ENCODE measurements at regions not wholly inside any gene's neighbourhood (a gene's known extent, or its start where the extent isn't known, plus 50 kb on each side); places are given as distances from the start of the nearest gene placed in this dataset.

- Histone ChIP-seq H3K36me3 (ENCODE audit: control insufficient read depth, insufficient read depth, low read length) (peaks cover 29% of the 10 kb centered on the region), H3K4me3 (ENCODE audit: low read depth, low read length) (no peak overlapping the region), H3K27me3 (ENCODE audit: control insufficient read depth, insufficient read depth, low read length) (no peaks in the 10 kb centered on the region), H3K9ac (ENCODE audit: low read depth, low read length) (no peak overlapping the region), H3K27ac (ENCODE audit: low read depth, low read length) (no peak overlapping the region), H3K9me3 (ENCODE audit: control insufficient read depth, insufficient read depth, low read length) (no peaks in the 10 kb centered on the region), H3K4me1 (ENCODE audit: control insufficient read depth, insufficient read depth, low read length) (peaks cover 23% of the 10 kb centered on the region)
Observed at GRCh38 chr2:167489325-167489724, 601.0 kb downstream of the XIRP2 start.

GRCh38 chr2:167487728-167488127 lies 599.4 kb downstream of the XIRP2 start:
- H3K9ac ChIP-seq (ENCODE audit: low read depth, low read length) = no peak overlapping the region
- H3K27ac ChIP-seq (ENCODE audit: low read depth, low read length) = no peak overlapping the region
- no peaks in the 10 kb centered on the region for H3K27me3 ChIP-seq (ENCODE audit: control insufficient read depth, insufficient read depth, low read length)

GRCh38 chr2:167484875-167485274 lies 596.6 kb downstream of the XIRP2 start:
- Histone ChIP-seq H3K4me3 (ENCODE audit: low read depth, low read length) (no peak overlapping the region), H3K36me3 (ENCODE audit: control insufficient read depth, insufficient read depth, low read length) (0 out of 2 replicates have a peak, but pooled peaks cover under 1% of the 10 kb centered on the region), H3K9me3 (ENCODE audit: control insufficient read depth, insufficient read depth, low read length) (no peaks in the 10 kb centered on the region), H3K4me1 (ENCODE audit: control insufficient read depth, insufficient read depth, low read length) (peaks cover 53% of the 10 kb centered on the region), H3K27me3 (ENCODE audit: control insufficient read depth, insufficient read depth, low read length) (no peaks in the 10 kb centered on the region), H3K9ac (ENCODE audit: low read depth, low read length) (no peak overlapping the region), H3K27ac (ENCODE audit: low read depth, low read length) (no peak overlapping the region)

More at GRCh38 chr2:167487728-167488127, 599.4 kb downstream of the XIRP2 start:
- H3K36me3 ChIP-seq (ENCODE audit: control insufficient read depth, insufficient read depth, low read length) = peaks cover 26% of the 10 kb centered on the region
- H3K9me3 ChIP-seq (ENCODE audit: control insufficient read depth, insufficient read depth, low read length) = no peaks in the 10 kb centered on the region
- no peak overlapping the region for H3K4me3 ChIP-seq (ENCODE audit: low read depth, low read length)
- peaks cover 30% of the 10 kb centered on the region for H3K4me1 ChIP-seq (ENCODE audit: control insufficient read depth, insufficient read depth, low read length)

- Histone ChIP-seq H3K27me3 (ENCODE audit: control insufficient read depth, insufficient read depth, low read length) (no peaks in the 10 kb centered on the region), H3K27ac (ENCODE audit: low read depth, low read length) (peak overlapping the region; percentile 75), H3K4me3 (ENCODE audit: low read depth, low read length) (peak overlapping the region; percentile 11; the same call in 1 of the 2 replicates), H3K9me3 (ENCODE audit: control insufficient read depth, insufficient read depth, low read length) (no peaks in the 10 kb centered on the region), H3K36me3 (ENCODE audit: control insufficient read depth, insufficient read depth, low read length) (no peaks in the 10 kb centered on the region), H3K9ac (ENCODE audit: low read depth, low read length) (peak overlapping the region; percentile 30; the same call in 1 of the 2 replicates), H3K4me1 (ENCODE audit: control insufficient read depth, insufficient read depth, low read length) (peaks cover 63% of the 10 kb centered on the region)
Observed at GRCh38 chr2:167480986-167481309, 592.7 kb downstream of the XIRP2 start.

- H3K36me3 ChIP-seq (ENCODE audit: control insufficient read depth, insufficient read depth, low read length) = no peaks in the 10 kb centered on the region
- H3K4me1 ChIP-seq (ENCODE audit: control insufficient read depth, insufficient read depth, low read length) = peaks cover 62% of the 10 kb centered on the region
- H3K27ac ChIP-seq (ENCODE audit: low read depth, low read length) = peak overlapping the region; percentile 75
- H3K27me3 ChIP-seq (ENCODE audit: control insufficient read depth, insufficient read depth, low read length) = no peaks in the 10 kb centered on the region
- H3K9ac ChIP-seq (ENCODE audit: low read depth, low read length) = peak overlapping the region; percentile 30; the same call in 1 of the 2 replicates
- H3K4me3 ChIP-seq (ENCODE audit: low read depth, low read length) = peak overlapping the region; percentile 11; the same call in 1 of the 2 replicates
- H3K9me3 ChIP-seq (ENCODE audit: control insufficient read depth, insufficient read depth, low read length) = no peaks in the 10 kb centered on the region
Observed at GRCh38 chr2:167480232-167480985, 592.1 kb downstream of the XIRP2 start.

GRCh38 chr2:167478196-167478595 lies 589.9 kb downstream of the XIRP2 start:
- Histone ChIP-seq H3K4me3 (ENCODE audit: low read depth, low read length) (no peak overlapping the region), H3K4me1 (ENCODE audit: control insufficient read depth, insufficient read depth, low read length) (peaks cover 46% of the 10 kb centered on the region), H3K36me3 (ENCODE audit: control insufficient read depth, insufficient read depth, low read length) (no peaks in the 10 kb centered on the region), H3K9ac (ENCODE audit: low read depth, low read length) (no peak overlapping the region), H3K9me3 (ENCODE audit: control insufficient read depth, insufficient read depth, low read length) (no peaks in the 10 kb centered on the region), H3K27ac (ENCODE audit: low read depth, low read length) (no peak overlapping the region), H3K27me3 (ENCODE audit: control insufficient read depth, insufficient read depth, low read length) (no peaks in the 10 kb centered on the region)

DNA sequence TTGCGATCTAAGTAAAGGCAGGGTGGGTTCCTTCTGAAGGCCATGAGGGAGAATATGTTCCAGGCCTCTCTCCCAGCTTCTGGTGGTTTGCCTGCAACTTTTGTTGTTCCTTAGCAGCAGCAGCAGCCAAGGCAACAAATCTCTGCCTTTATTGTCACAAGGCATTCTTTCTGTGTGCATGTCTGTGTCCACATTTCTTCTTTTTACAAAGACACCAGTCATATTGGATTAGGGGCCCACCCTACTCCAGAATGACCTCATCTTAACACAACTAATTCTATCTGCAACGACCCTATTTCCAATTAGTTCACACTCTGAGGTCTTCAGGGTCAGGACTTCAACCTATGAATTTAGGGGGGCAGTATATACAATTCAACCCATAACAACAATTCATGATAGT lies 587.5 kb downstream of the XIRP2 start:
- H3K36me3 ChIP-seq (ENCODE audit: control insufficient read depth, insufficient read depth, low read length) = no peaks in the 10 kb centered on the region
- H3K4me1 ChIP-seq (ENCODE audit: control insufficient read depth, insufficient read depth, low read length) = peaks cover 39% of the 10 kb centered on the region
- no peak overlapping the region for H3K27ac ChIP-seq (ENCODE audit: low read depth, low read length)
- H3K9me3 ChIP-seq (ENCODE audit: control insufficient read depth, insufficient read depth, low read length) = no peaks in the 10 kb centered on the region
- no peaks in the 10 kb centered on the region for H3K27me3 ChIP-seq (ENCODE audit: control insufficient read depth, insufficient read depth, low read length)
- H3K4me3 ChIP-seq (ENCODE audit: low read depth, low read length) = no peak overlapping the region
- no peak overlapping the region for H3K9ac ChIP-seq (ENCODE audit: low read depth, low read length)

- peaks cover 15% of the 10 kb centered on the region; the same call in 1 of the 2 replicates for H3K4me1 ChIP-seq (ENCODE audit: control insufficient read depth, insufficient read depth, low read length)
- H3K9ac ChIP-seq (ENCODE audit: low read depth, low read length) = no peak overlapping the region
- no peaks in the 10 kb centered on the region for H3K36me3 ChIP-seq (ENCODE audit: control insufficient read depth, insufficient read depth, low read length)
- H3K27me3 ChIP-seq (ENCODE audit: control insufficient read depth, insufficient read depth, low read length) = no peaks in the 10 kb centered on the region
- no peak overlapping the region for H3K4me3 ChIP-seq (ENCODE audit: low read depth, low read length)
- H3K27ac ChIP-seq (ENCODE audit: low read depth, low read length) = no peak overlapping the region
- H3K9me3 ChIP-seq (ENCODE audit: control insufficient read depth, insufficient read depth, low read length) = no peaks in the 10 kb centered on the region
Observed at GRCh38 chr2:167471734-167472133, 583.5 kb downstream of the XIRP2 start.

- Histone ChIP-seq H3K36me3 (ENCODE audit: control insufficient read depth, insufficient read depth, low read length) (no peaks in the 10 kb centered on the region), H3K9me3 (ENCODE audit: control insufficient read depth, insufficient read depth, low read length) (no peaks in the 10 kb centered on the region), H3K4me3 (ENCODE audit: low read depth, low read length) (no peak overlapping the region), H3K4me1 (ENCODE audit: control insufficient read depth, insufficient read depth, low read length) (peaks cover 13% of the 10 kb centered on the region; the same call in 1 of the 2 replicates), H3K27ac (ENCODE audit: low read depth, low read length) (peak overlapping the region; percentile 12), H3K9ac (ENCODE audit: low read depth, low read length) (no peak overlapping the region), H3K27me3 (ENCODE audit: control insufficient read depth, insufficient read depth, low read length) (no peaks in the 10 kb centered on the region)
Observed at GRCh38 chr2:167471332-167471731, 583.1 kb downstream of the XIRP2 start.

- no peaks in the 10 kb centered on the region for H3K36me3 ChIP-seq (ENCODE audit: control insufficient read depth, insufficient read depth, low read length)
- no peaks in the 10 kb centered on the region for H3K27me3 ChIP-seq (ENCODE audit: control insufficient read depth, insufficient read depth, low read length)
- H3K27ac ChIP-seq (ENCODE audit: low read depth, low read length) = no peak overlapping the region
- H3K9me3 ChIP-seq (ENCODE audit: control insufficient read depth, insufficient read depth, low read length) = no peaks in the 10 kb centered on the region
- no peak overlapping the region for H3K4me3 ChIP-seq (ENCODE audit: low read depth, low read length)
- no peak overlapping the region for H3K9ac ChIP-seq (ENCODE audit: low read depth, low read length)
- H3K4me1 ChIP-seq (ENCODE audit: control insufficient read depth, insufficient read depth, low read length) = no peaks in the 10 kb centered on the region
Observed at GRCh38 chr2:167462379-167462778, 574.1 kb downstream of the XIRP2 start.

GRCh38 chr2:167454036-167454435 lies 565.8 kb downstream of the XIRP2 start:
- Histone ChIP-seq H3K4me3 (ENCODE audit: low read depth, low read length) (no peak overlapping the region), H3K27ac (ENCODE audit: low read depth, low read length) (no peak overlapping the region), H3K4me1 (ENCODE audit: control insufficient read depth, insufficient read depth, low read length) (peaks cover 8% of the 10 kb centered on the region; the same call in 1 of the 2 replicates), H3K9me3 (ENCODE audit: control insufficient read depth, insufficient read depth, low read length) (peaks cover 13% of the 10 kb centered on the region), H3K27me3 (ENCODE audit: control insufficient read depth, insufficient read depth, low read length) (no peaks in the 10 kb centered on the region), H3K36me3 (ENCODE audit: control insufficient read depth, insufficient read depth, low read length) (no peaks in the 10 kb centered on the region), H3K9ac (ENCODE audit: low read depth, low read length) (no peak overlapping the region)

Data from HUES48 (cell line).